ENCODE measurements at regions not wholly inside any gene's neighbourhood (a gene's known extent, or its start where the extent isn't known, plus 50 kb on each side); places are given as distances from the start of the nearest gene placed in this dataset.
A peak's percentile ranks its signal among the peaks of the same experiment; 100 is the strongest.

DNA sequence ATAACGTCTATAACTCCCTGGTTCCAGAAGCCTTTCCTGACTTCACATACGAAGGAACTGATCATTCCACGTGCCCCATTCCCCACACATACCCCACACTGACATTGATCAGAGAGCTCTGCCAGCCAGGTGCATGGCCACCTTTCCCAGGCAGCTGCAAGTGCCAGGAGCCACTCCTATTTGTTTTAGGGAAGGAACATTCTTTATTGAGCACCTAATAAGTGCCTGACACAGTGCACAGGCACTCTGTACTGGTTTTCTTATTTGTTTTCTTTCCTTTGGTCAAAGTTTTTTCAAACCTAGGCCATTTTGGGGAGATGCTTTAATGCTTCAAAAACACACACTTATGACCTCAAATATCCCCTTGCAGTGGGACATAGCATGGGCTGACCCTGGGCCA lies 50.0 kb downstream of the PITPNM2 start:
- DNase-seq = no peak

DNA sequence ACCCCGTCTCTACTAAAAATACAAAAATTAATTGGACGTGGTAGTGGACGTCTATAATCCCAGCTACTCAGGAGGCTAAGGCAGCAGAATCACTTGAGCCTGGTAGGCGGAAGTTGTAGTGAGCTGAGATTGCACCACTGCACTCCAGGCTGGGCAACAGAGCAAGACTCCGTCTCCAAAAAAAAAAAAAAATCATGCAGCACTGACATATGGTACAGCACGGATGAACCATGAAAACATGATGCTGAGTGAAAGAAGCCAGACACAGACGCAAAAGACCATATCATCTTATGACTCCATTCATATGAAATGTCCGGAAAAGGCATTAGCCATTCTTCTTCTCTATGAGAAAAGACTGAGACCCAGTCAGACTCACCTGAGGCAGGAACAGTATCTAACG lies 50.4 kb downstream of the PITPNM2 start:
- no peak for DNase-seq

DNA sequence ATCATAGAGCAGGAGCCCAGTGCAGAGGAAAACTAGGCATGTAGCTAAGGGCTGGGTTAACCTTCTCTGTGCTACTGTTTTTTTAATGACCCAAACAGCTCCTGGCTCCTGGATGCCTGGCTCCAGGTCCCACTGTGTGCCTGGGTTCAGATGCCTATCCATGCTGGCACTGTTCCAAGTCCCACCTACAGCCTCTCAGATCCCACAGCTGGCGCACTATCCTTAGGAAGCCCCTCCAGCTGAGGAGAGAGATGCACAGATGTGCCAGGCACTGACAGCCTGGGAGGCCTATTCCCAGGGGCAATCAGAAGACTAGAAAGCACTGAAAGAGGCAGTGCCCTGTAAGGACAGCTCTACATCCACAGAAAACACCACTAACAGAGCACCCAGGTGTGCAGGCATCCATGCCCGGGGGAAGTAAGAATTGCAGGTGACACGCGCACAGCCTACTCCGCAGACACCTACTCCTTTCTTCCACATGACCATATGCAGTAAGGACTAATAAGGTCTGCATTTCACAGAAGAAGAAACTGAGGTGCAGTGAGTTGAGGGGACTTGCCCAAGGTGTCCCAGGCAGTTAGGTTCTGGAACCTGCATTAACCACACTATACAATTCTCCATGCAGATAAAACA lies 51.2 kb downstream of the PITPNM2 start:
- no peak for DNase-seq

DNA sequence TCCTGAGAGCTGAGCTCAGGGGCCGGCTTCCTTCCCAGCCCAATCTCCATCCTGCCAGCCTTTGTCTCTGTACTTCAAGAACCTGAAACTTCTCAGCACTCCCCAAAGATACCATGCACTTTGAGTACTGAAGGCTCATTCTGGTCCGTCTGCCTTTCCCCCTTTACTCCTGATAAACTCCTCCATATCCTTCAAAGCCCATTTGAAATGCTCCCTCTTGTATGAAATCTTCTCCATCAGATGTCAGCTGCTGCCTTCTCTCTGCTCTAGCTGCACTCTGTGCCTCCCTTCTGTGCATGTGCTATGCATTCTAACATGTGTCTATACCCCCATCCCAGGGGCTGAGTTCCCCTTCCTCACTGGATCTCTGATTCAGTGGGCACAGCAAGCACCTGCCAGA lies 52.1 kb downstream of the PITPNM2 start:
- no peak for DNase-seq

DNA sequence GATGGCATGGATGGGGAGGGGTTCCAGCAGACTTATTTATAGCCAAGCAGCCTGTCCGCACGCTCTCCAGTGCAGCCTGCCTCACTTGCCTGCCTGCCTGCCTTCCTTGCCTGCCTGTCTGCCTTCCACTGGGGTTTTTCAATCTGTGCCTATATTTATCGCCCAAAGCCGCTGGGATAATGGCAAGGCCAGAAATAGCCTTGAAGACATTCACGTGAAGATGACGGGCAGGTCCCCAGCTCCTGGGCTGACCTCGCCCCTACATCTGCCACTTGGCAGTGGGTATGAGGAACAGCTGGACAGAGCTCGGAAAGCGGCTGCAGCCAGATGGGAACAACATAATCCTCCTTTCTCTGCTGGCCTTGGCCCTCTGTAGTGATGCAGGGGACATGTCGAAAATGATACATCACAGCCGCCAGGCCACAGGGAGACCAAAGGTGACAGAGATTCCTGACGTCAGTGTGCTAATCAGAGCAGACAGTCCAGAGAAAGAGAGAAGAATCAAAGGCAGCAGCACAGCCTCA lies 53.3 kb downstream of the PITPNM2 start:
- no peak for DNase-seq

DNA sequence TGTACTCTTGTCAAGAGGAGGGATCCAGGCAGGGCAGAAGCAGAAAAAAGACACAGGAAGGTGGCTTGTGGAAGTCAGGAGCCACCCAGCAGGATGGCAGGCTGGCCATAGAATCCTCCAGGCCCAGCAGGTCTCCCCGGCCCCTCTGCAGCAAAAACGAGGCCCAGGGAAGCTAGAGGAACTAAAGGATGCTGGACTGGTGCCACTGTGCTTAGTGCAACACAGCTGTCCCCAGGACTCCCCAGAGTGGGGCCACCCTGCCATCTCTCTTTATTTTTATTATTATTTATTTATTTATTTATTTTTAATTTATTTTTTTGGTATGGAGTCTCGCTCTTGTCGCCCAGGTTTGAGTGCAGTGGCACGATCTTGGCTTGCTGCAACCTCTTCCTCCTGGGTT lies 54.1 kb downstream of the PITPNM2 start:
- DNase-seq = no peak

DNA sequence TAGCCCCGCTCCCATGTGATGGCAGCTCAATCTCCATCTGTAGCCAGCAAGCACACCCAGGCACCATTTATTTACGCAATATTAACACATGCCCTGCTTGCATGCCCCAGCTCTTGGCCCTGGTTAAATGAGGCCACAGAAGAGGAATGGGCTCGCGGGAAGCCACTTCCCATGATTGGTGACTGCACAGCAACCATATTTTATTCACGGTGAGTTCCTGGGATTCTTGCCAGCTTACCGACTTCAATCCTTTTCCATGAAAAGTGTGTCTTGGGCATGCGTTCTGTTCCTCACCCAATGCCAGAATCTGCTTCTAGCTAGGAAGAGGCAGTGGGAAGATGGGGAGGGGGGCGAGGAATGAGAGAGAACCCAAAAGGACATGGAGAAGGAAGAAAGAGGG lies 54.7 kb downstream of the PITPNM2 start:
- no peak for DNase-seq

DNA sequence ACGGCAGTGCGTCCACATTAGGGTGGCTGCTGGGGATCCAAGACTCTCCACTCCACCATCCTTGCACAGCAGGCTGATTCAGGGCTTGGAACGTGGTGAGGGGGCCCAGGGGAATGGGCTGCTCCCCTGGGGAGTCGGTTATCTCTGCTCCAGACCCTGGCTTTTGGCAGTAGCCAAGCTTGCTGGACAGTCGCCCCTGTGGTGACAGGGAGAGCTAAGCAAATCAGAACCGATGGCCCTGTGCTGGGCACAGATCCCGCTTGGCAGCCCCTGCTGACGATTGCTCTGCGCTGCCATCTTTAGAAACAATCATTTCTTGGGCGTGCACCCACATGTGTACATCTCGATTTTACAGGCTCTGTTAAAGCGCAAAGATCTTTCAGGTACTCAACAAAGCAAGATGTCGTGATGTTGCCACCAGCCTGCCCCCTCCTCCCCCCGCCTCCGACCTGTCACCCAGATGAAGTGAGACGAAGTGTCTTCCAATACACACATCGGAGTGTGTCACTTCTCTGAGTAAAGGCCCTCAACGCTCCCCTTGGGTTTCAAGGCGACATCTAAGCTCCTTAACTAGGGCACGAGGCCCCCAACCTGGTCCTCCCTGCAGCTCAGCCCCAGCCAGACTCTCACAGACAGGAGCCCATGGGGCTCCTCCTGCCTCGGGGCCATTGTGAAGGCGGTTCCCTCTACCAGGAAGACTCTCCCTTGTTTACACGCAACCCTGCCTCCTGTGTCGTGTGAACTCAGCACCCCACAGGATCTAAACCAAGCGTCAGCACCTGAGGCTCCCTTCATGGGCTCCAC lies 55.6 kb downstream of the PITPNM2 start:
- DNase-seq = no peak

DNA sequence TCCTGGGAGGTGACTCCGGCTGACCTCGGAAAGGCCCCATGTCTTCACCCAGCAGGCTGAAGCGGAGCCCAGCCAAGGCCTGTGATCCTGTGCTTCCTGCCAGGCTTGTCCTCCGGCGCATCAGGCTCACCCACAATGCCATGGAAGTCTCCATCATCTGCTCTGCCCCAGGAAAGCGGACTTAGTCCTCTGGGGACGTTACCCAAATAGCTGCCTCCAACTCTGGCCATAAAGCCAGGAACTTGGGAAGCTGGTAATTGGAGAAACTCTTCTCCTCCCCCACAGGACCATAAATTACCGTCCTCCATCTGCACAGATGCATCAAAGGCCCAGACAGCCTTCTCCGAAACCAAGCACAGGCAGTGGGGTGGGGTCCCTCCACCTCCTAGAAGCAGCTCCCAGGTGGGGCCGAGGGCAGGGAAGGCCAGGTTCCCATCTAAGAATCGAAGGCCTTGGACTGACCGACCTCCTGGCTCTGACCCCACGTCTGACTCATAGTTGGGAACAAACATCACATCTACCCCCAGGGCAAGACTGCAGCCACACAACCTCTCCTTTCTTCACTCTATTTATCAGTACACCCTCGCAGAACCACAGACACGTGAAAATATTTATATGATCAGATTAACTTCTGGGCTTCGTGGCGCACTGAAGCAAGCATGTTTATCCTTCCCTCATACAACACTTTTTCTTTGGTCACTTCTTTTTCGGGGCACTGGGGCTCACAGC lies 56.4 kb downstream of the PITPNM2 start:
- DNase-seq = peak; percentile 68

DNA sequence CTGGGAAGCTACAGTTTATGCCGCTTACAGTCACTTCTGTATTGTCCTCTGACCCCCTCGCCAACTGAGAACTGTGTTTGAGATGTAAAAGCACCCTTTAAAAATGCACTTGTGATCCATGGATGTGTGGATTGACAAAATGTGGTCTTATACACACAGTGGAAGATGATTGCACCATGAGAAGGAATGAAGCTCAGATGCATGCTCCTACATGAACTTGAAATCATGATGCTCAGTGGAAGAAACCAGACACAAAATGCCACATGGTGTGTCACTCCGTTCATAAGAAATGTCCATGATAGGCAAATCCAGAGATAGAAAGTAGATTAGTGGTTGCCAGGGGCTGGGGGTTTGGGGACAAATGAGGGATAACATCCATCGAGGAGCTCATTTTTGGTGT lies 58.0 kb downstream of the PITPNM2 start:
- DNase-seq = no peak

DNA sequence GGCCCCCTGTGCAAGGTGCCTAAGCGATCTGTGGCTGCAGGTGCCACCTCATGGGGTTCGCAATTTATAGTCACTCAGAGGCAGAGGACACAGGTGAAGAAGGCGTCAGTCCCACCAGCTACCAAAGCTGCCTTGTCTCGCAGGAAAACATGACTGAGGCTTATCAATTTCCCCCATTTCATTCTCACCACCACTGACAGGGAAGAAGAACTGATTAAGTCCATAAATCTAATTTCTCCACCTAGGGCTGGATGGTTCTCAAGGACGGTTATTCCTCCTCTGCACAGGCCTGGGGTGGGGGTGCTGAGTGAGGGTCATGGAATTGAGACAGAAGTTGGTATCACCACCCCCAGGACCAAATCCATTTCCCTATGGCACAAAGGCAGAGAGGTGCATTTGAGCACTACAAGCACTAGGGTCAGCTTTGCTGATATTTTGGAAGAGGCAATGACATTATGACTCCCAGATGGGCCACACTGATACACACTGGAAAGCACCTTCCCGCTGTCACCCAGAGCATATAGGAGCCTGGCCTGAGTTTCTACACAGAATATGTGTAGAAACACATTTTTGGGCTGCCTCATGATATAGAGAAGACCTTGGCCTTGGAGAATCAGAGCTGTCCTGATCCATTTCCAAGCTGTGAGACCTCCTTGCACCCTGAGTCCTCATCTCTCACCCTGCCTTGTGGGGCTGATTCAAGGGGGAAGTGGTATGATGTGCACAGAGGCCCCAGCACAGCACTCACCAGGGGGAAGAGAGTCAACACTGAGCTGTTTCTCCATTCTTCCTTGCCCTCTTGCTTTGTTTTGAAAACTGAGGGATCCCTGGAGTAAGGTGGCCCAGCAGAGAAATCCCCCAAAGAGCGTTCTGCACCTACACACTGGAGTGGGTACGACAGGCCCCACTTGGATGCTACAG lies 59.4 kb downstream of the PITPNM2 start:
- DNase-seq = no peak

DNA sequence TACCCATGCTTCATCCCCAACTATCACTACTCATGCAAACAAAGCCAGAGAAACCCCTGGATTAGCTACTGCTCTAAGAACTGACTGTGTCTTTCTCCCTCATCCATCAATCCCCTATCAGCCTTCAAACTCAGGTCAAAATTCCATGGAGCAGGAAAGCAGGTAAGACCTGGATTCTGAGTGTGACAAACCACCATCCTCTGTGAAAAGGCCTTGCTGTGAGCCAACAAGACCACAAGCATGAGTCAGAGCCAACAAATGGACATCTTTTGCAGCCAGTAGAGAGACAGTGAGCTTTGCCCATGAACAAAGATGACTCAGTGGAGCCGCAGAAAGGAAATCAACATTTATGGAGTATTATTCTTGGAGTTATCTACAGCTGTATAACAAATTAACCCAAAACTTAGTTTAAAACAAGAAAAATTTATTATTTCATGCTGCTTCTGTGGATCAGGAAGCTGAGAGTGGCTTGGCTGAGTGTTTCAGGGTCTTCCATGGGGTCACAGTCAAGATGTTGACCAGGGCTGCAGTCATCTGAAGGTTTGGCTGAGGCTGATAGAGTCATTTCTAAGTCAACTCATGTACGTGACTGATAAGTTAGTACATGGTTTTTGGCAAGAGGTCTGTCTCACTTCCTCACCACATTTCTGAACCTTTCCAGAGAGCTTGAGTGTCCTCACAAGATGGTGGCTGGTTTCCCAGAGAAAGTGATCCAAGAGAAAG lies 61.1 kb downstream of the PITPNM2 start:
- DNase-seq = no peak

DNA sequence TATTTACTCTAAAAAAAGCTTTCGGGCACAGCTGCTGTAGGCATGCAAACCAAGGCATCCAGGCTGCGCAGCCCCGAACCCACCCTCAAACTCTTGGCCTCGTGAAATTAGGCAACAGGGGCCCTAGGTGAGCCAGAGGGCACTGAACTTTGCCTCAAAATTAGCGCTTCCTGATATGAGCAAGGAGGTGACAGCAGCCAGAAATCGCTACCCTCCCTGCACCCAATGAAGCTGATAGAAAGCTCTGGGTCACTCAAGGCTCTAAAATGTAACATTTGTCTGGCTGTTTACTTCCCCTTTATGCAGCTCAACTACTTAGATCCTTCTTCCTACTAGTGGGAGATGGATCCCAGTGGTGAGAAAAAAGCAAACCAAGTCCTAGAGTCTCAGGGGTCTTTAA lies 61.8 kb downstream of the PITPNM2 start:
- no peak for DNase-seq

DNA sequence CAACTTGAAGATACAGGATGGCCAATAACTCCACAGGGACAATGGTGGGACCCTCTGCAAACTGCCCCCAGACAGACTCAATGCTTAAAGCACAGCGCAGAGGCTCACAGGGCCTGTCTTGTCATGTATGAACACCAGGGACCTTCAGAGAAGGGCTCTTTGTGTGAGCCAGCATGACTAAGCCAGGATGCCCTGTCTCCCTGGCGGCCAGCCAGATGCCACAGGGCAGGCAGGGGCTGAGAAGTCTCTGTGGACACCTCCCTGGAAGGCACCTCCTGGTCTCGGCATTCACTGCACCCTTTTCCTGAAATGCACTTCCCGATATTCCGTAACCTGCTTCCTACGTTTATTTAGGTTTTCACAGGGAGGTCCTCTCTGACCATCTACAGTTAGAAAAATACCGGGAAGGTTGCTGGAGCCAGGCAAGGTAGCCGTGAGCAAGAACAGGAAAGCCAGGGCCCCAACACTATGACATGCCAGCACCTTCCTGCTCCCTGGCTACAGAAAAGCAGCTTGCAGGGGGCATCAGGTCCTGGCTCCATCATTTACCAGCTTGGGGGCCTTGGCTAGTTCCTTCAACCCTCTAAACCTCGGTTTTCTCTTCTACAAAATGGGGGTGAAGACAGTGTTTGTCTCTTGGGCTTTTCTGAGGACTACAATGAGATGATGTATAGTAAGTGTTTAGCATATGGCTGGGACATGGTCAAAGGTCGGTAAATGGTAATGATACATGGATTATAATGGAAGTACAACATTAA lies 65.0 kb downstream of the PITPNM2 start:
- no peak for DNase-seq

DNA sequence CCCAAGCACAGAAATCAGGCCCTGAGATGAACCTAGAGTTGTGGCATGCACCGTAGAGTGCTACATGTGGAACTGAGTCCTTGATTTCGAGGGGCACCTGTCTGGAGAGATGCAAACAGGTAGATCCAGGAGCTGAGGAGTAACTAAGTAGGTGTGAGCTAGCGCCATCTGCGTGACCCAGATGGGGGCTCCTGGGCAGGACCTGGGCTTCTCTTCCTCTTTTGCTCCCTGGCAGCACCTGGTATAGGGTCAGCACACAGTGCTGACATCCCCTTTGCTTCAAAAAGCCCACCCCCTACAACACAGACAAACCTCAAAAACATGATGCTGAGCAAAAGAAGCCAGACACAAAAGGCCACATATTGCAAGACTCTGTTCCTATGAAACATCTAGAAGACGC lies 65.8 kb downstream of the PITPNM2 start:
- DNase-seq = no peak

DNA sequence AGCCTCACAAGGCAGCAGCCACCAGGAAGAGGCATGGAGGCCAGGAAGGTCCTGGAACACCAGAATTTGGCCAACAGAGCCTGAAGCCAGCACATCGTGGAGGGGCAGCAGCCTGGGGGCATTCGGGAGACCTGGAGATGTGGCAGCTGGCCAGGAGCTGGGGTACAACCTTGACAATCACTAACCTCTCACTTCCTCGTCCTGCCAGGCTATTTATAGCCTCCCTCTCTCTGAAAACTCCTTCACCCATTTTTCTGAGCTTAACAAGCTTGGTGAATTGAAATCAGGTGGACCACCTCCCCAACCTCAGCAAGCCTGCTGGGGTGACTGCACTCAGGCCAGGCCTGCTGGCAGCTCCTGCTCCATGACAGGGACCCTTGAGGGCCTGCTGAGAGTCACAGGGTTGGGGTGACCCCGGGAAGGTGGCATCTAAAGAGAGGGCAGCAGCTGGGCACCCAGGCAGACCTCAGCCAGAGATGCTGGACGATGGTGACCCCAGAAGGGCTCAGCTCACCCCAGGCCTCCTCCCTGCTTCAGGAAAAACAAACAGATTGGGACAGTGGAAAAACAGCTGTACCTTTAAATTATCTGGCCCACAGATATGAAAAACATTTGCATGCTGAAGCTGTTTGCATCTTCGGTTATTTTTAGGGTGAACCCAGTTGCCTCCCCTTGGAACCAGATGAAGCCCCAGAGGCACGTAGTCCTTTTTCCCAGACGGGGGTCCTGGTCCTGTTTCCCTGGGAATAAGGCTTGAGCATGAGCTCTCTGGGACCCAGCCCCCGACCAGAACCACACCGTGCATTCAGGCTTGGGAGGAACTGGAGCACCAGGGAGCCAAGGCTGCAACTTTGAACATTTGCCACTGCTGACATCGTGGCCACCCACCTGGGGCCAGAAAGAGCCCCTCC lies 67.0 kb downstream of the PITPNM2 start:
- no peak for DNase-seq

DNA sequence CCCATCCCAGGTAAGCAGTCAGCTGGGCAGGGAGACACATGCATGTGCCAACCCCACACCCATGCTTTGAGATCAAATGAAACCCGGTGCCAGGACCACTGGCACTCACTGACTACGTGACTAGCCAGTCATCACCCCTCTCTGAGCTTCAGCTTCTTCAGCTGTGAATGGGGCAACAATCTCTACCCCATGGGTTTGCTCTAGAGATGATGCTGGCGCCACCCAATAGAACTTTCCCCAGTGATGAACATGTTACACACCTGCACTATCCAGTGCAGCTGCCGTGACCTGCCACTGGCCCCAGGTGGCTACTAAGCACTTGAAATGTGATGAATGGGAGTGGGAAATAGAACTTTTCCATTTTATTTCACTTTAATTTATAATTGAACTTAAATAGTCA lies 70.3 kb downstream of the PITPNM2 start:
- DNase-seq = no peak

DNA sequence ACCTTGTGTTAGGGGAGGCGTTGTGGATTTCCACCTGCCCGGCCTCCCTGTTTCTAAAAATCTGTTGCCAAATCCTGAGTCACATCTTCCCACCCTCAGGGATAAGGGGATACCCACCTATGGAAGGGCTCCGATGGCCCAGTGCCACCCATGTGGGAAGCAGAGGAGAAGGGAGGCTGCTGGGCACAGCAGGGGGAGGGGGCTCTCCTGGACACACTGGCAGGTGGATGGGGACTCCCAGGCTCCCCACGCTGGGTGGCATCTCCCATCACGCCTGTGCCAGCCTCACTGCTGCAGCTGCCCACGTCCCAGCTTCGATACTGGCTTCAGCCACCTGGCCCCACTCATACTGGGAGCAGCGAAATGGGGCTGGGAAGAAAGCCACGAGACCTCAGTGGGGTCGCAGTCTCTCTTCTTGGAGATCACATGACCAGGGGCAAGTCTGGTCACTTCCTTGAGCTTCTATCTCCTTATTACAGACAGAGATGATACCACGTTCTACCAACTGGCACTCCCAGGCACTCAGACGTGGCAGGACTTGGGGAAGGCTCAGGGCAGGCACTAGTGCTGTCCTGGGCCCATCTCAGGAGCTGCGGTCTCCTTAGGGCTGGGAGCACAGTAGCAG lies 72.2 kb downstream of the PITPNM2 start:
- DNase-seq = no peak

DNA sequence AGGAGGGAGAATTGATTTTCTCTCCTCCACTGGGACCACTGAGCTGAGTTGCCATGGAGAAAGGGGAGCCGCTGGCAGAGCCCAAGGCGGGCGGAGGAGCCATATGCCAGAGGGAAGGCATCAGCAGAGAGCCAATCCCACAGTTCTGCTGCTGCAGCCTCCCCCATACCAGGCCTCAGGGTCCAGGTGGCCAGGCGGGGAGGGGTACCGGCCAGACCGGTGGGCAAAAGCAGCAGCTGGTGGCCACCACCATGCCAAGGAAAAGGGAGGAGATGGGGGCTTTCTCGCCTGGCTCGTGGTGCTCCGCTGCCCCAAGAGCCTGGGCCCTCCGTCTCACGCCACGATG lies 72.8 kb downstream of the PITPNM2 start:
- no peak for DNase-seq

All from left kidney (tissue), 1 donor.